Stimulated activated CD8-positive, alpha-beta memory T cell treated with anti-CD3 and anti-CD28 coated beads, Interleukin-2, amount 100 ng/mL, for 48 hours (primary cell): ENCODE measurements at regions not wholly inside any gene's neighbourhood (a gene's known extent, or its start where the extent isn't known, plus 50 kb on each side); places are given as distances from the start of the nearest gene placed in this dataset.
"Not testable (repeated sequence)": the region's sequence is repeated elsewhere in the genome, so short reads cannot be mapped to it uniquely, and the experiment has no call there.

Experiments
- DNase-seq, 2 donors: peaks; one replicate each; pipeline ENCODE4 v3.0.0-alpha.2; 2020; ENCODE audit warnings: low read depth in 2 of 2

GRCh38 chr5:112534067-112534583 lies 115.0 kb upstream of the EPB41L4A start:
- no peak for DNase-seq

GRCh38 chr5:112534611-112535255 lies 115.7 kb upstream of the EPB41L4A start:
- no peak for DNase-seq

GRCh38 chr5:112535356-112535755 lies 116.3 kb upstream of the EPB41L4A start:
- DNase-seq: no peak

DNA sequence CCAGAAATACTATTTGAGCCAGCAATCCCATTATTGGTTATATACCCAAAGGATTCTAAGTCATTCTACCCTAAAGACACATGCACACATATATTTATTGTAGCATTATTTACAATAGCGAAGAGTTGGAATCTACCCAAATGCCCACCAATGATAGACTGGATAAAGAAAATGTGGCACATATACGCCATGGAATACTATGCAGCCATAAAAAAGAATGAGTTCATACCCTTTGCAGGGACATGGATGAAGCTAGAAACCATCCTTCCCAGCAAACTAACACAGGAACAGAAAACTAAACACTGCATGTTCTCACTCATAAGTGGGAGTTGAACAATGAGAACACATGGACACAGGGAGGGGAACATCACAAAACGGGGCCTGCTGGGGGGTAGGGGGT lies 125.5 kb upstream of the EPB41L4A start:
- DNase-seq: not testable (repeated sequence)

DNA sequence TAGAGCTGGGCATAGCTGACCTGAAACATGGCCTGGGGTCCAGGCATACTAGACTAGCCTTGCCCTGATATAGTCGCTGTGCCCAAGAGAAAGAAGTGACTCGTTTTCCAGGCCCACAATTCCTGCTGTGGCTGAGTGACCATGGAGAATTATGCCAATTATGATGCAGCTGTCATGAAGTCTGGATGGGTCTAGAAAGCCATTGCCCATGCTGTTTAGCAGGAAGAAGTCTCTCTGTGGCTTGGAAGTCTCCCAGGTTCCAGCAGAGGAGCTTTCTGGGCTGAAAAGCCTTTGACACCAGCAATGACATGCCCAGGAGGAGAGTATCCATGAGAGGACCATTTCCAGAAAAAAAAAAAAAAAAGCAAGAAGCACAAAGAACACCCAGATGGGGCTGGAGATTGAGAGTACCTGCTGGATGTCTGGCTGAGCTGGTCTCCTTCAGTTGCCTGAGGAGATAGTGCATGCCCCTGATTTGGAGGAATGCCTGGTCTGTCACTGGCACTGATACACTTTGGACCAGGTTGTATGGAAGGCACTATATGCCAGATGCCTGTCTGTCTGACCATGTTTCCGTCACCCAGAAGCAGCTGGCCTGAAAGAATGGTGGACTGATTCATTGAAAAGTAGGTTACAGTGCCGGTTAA lies 128.0 kb upstream of the EPB41L4A start:
- DNase-seq: no peak

DNA sequence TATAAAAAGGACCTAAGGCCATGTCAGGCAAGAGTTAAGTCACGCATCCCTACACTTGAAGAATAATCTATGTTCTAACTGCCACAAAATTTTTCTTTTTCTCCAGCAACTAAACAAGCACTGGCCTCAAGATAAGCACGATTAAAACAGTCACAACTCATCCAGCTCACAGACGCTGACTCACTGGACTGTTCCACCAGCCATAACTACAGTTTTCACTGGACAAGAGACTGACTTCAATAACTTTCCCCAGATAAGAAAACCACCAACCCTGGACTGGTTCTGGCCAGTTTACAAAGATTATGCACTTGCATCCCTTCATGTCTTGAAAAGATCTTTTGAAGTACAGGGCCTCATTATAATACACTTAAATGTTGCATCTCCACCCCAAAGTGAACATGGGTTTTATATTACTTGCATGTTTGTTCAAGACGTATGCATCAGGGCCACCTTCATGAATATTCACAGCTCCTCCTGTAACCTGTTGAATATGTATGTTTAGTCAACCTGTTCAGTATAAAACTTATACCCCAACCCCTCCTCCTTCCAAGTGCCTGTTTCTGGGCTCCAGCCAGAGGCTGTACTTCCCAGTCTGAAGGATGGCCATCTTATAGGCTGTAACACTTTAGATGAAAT lies 129.3 kb upstream of the EPB41L4A start:
- DNase-seq: no peak

GRCh38 chr5:112549127-112549526 lies 130.1 kb upstream of the EPB41L4A start:
- no peak for DNase-seq

- DNase-seq: no peak
Measured at GRCh38 chr5:112549605-112550166, 130.6 kb upstream of the EPB41L4A start.

GRCh38 chr5:112551419-112552032 lies 132.4 kb upstream of the EPB41L4A start:
- no peak for DNase-seq

DNA sequence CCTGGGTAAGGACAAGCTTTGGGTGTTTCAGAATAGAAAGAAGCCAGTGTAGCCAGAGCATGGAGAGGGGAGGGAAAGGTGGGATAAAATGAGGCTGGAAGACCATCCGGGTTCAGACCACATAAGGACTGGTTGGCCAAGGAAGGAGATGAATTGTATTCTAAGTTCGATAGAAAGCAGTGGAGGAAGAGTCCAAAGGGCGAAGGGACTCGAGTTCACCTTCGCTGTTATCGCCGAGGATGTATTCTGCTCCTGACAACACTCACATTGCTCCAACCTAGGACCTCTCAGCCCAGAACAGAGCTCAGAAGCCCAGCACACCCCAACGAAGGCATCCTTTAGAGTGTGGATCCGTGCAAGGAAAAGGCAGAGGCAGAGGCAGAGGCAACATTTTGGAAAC lies 133.1 kb upstream of the EPB41L4A start:
- DNase-seq: no peak

- no peak for DNase-seq
Measured at GRCh38 chr5:112552791-112553190, 133.7 kb upstream of the EPB41L4A start.

DNA sequence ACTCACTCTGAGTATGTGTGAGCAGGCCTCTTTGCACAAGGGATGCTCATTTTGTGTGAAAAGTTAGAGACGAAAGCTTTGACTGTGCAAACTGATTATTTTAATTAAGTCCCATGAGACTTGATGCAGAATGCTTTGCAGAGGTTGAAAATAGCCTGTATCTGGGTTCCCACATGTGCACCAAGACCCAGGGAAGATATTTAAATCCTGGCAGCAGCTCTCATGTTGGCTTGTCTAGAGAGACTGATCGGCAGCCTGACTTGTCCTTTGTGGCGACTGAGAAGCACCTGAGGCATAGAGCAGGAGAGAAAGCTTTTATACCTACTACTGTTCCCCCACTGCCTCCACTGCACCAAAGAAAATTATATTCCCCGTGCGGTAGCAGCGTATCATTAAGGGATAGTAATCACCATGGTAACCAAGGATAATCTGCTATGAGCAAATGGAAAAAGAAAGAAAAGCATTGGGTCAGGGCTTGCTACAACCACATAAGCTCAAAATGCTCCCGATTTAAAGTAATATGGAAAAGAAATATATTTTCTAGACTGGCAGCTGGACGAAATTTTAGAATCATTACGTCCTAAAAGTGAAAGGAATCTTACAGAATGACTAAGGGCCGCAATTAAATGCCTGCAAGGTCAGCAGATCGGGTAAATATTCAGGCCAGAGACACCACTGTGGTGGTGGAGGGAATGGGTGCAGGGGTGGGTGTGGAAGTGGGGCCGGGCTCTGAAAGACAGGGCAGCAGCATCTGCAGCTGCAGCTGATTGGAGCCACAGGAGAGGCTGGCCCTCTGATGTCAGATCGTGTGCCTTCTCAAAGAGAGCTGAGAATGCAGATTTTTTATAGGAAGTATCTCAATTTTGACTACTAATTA lies 135.3 kb upstream of the EPB41L4A start:
- DNase-seq: no peak

DNA sequence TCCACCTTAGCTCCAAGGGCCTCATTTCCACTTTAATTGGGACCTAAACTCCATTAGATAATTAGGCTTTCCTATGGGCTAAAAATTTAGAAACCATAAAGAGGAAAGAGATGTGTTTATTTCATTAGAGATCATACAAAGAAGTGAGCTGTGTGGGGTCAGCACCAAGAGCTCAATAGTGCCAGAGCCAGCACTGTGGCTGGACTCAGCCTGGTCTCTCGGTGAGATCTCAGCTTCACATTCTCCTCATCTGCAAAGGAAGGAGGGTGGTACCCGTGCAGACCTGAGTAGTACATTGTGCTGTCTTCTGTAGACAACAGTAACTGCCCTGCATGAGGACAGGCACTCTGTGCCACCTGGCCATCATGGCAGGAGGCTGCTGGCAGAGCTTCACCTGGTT lies 136.1 kb upstream of the EPB41L4A start:
- no peak for DNase-seq

GRCh38 chr5:112555691-112556090 lies 136.6 kb upstream of the EPB41L4A start:
- DNase-seq: no peak

GRCh38 chr5:112559501-112559900 lies 140.4 kb upstream of the EPB41L4A start:
- not testable (repeated sequence) for DNase-seq

DNA sequence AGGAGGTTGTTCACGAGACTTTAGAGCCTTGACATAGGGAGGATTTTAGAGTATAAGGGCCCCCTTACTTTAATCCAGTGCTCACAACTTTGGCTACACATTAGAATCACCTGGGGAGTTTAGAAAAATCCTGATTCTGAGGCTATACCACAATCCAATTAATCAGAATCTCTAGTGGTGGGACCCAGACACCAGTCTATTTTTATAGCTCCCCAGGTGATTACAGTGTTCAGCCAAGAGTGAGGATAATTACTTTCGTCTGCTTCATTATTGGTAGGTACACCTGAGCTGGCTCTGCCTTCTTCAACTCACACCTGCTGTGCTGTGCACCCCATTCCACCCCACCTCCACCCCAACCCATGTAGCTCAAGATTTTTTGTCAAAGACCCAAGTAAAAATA lies 141.3 kb upstream of the EPB41L4A start:
- no peak for DNase-seq

DNA sequence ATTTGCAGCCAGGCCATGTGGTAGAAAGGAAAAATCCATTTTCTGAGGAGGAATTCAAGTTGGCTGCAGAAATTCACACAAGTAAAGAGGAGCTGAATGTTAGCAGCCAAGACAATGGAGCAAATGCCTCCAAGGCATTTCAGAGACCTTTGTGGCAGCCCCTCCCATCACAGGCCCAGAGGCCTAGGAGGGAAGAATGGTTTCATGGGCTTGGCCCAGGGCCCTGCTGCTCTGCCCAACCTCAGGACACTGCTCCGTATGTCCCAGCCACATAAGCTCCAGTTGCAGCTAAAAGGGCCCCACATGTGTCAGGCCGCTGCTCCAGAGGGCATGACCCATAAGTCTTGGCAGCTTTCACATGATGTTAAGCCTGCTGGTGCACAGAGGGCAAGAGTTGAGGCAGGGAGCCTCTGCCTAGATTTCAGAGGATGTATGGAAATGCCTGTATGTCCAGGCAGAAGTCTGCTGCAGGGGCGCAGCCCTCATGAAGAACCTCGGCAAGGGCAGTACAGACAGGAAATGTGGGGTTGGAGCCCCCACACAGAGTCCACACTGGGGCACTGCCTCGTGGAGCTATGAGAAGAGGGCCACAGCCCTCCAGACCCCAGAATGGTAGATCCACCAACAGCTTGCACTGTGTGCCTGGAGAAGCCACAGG lies 144.2 kb upstream of the EPB41L4A start:
- DNase-seq: no peak

DNA sequence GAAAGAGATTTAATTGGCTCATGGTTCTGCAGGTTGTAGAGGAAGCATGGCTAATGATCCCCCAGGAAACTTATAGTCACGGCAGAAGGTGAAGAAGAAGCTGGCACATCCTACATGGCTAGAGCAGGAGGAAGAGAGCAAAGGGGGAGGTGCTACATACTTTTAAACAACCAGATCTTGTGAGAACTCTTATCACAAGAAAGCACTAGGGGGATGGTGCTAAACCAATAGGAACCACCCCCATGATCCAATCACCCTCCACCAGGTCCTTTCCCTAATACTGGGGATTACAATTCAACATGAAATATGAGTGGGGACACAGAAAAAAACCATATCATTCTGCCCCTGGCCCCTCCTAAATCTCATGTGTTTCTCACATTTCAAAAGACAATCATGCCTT lies 147.2 kb upstream of the EPB41L4A start:
- DNase-seq: no peak

GRCh38 chr5:112569596-112569995 lies 150.5 kb upstream of the EPB41L4A start:
- no peak for DNase-seq

- no peak for DNase-seq
Measured at GRCh38 chr5:112570708-112571444, 151.8 kb upstream of the EPB41L4A start.
